Hematopoietic multipotent progenitor cell treated with erythropoietin and hydrocortisone succinate and interleukin-3 and kit ligand, for 17 days (in vitro differentiated cells): ENCODE measurements at regions not wholly inside any gene's neighbourhood (a gene's known extent, or its start where the extent isn't known, plus 50 kb on each side); places are given as distances from the start of the nearest gene placed in this dataset.

Experiments used
- DNase-seq: peaks from one replicate; pipeline ENCODE4 v3.0.0-alpha.2; 2015; ENCODE audit warnings: low spot score

DNA sequence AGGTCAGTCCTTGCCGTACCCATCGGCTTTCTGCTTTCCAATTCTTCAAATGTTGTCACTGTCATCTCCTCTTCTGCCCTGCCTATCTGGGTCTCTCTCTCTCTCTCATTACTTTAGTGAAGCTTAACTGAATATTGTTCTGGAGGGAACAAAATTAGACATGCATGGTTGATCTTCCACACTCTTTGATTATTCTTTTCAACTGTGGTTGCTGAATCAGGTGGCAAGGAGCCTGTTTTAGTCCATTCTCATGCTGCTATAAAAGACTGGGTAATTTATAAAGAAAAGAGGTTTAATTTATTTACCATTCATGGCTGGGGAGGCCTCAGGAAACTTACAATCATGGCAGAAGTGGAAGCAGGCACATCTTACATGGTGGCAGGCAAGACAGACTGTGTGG is 157.9 kb downstream of the ARL4C start:
- no peak for DNase-seq

DNA sequence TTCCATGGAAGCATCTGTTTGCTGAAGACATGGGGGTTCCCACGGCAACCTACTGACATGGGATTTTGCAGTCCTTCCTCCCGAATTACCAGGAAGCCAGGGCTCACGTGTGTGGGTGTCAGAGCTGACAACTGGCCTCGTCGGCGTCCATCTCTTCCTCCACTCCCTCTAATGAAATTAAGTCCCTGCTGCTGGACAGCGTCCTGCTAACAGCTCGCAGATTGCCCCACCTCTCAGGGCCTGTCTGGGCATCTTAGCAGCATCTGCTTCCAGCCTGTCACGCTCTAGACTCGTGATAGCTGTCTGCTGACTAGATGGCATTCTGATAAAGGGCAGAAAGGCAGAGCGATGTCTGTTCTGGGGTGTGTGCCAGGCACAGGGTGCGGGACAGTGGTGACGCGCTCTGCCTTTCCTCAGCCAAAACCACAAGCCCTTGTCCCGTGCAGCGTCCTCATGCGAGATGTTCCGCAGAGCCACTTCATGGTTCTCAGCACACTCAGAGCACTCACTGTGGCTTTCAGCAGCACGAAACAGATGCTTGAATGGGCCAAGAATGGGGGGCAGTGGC is 161.1 kb downstream of the ARL4C start:
- DNase-seq: no peak

DNA sequence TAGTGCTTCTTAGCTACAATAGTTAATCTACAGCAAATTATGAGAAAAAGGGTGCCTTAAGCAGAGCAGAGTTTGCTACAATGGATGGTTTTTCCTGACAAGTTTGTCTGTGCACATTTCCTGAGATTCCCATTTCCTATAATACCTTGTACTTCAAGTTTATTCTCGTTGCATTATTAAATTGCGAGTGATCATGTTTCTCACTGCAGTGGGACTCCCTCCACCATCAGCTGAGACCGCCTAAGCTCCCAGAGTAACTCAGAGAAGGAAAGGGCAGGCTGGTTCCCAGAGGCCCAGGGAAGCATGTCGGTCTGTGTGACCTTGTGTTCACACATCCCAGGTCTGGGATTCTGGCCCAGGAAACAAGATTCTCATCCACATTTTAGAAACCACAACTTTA is 162.1 kb downstream of the ARL4C start:
- no peak for DNase-seq

- no peak for DNase-seq
Measured at GRCh38 chr2:234334151-234334550, 162.7 kb downstream of the ARL4C start.

GRCh38 chr2:234333168-234334130 is 163.4 kb downstream of the ARL4C start:
- DNase-seq: no peak

- no peak for DNase-seq
Measured at GRCh38 chr2:234331966-234332365, 164.9 kb downstream of the ARL4C start.

GRCh38 chr2:234331566-234331965 is 165.3 kb downstream of the ARL4C start:
- DNase-seq: no peak

- DNase-seq: no peak
Measured at GRCh38 chr2:234330902-234331301, 166.0 kb downstream of the ARL4C start.

GRCh38 chr2:234329202-234329960 is 167.5 kb downstream of the ARL4C start:
- DNase-seq: no peak

DNA sequence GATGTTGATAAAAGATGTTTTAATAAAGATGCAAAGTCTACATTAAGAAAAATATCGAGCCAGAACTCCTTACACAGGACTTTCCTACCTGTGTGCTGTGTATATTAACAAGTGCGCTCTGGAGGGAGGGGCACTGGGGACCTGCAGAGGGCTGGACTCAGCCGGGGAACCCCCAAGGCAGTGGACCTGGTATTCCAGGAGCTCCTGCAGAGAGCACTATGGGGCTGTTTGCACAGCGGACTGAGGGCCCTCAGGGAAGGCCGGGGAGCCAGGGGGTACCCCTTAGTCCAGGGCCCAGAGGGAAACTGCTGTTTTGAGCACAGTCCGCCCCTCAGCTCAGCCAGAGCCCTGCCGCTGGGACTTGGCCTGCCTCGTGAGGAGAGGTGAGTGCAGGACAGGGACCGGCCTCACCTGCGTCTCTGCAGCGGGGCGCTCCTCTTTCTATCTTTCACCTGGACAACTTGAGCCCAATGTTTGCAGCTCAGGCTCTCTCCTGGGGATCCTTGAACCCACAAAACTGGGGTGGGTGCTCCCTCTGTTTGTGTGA is 168.4 kb downstream of the ARL4C start:
- DNase-seq: no peak

GRCh38 chr2:234326694-234327093 is 170.2 kb downstream of the ARL4C start:
- DNase-seq: no peak

DNA sequence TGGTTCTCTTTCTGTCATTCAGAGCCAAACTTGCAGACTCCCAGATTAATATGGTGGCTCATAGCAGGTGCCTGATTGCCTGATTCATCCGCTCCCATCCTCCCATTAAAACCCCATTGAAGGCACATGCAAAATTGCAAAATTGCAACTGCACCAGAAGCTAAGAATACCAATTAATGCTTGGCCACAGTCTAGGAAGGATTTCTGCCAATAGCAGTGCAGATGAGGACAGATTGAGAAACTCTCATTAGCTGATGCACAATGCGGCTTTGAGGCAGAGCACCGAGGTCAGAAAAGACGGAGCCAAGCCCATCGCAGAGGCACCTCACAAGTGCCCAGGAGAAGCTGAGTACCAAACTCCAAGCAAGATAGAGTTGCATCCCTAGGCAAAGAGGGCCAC is 172.8 kb downstream of the ARL4C start:
- no peak for DNase-seq

DNA sequence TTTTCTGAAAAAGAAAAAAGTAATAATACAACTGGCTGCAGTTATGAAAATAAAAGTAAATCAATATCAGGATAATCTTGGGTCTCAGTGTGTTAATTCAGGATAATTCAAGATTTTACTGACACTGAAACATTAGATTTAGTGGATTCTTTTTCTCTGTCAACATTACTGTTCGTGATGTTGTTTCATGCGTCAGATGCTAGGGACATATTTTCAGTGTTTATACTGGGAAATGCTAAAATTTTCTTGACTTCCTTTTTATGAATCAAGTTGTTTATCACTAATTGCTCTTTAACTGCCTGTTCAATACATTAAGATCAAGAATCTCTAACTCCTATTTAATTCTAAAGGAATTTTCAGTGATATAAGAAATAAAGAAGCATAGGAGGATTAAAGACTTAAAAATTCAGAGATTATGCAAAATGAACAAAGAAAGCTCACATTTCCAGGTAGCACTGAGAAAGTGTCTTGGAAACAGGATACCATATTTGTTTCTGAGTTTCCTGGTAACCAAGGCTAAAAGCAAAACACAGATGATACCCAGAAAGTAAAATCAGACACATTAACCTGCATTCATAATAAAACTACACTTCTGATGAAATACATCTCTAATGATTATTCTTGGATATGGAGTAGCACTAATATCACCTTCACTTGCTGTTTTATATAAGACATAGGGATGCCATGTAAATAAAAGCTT is 174.0 kb downstream of the ARL4C start:
- DNase-seq: no peak

GRCh38 chr2:234320066-234320465 is 176.8 kb downstream of the ARL4C start:
- no peak for DNase-seq

DNA sequence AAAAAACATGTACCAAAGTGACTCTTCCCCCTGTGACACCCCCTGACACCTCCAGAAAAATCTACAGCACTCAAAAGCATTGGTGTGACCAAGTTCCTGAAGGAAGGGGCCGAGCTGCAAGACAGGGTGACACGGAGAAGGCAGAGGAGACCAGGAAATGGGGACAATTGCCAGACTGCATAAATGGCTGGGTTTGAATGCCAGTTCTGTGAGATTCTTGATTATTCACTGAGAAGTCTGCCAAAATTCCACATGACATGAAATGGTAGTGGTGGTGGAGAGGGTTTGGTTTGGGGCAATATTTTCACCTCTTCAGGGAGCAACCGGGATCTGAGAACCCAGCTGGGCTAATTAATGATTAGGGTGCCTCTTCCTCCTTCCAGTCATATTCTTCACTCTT is 178.5 kb downstream of the ARL4C start:
- no peak for DNase-seq

- no peak for DNase-seq
Measured at GRCh38 chr2:234313558-234313957, 183.3 kb downstream of the ARL4C start.

- no peak for DNase-seq
Measured at GRCh38 chr2:234310166-234310565, 186.7 kb downstream of the ARL4C start.

GRCh38 chr2:234309431-234309830 is 187.4 kb downstream of the ARL4C start:
- DNase-seq: no peak

DNA sequence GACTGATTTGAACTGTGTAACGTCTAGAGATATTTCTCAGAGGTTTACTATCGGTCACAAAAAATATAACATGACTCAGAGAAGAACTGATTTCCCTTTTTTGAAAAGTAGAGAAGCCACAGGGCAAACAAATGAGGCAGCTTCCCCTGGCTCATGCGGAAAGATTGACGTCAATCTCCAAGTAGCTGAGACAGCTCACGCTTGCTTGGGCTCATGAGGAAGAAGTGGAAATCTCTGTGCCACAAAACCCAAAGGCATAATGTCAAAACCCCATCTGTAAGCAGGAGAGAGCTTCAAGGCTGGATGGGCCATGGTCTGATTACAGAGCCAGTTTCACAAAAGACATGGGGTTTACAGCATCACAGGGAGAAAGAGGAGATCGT is 188.1 kb downstream of the ARL4C start:
- no peak for DNase-seq

DNA sequence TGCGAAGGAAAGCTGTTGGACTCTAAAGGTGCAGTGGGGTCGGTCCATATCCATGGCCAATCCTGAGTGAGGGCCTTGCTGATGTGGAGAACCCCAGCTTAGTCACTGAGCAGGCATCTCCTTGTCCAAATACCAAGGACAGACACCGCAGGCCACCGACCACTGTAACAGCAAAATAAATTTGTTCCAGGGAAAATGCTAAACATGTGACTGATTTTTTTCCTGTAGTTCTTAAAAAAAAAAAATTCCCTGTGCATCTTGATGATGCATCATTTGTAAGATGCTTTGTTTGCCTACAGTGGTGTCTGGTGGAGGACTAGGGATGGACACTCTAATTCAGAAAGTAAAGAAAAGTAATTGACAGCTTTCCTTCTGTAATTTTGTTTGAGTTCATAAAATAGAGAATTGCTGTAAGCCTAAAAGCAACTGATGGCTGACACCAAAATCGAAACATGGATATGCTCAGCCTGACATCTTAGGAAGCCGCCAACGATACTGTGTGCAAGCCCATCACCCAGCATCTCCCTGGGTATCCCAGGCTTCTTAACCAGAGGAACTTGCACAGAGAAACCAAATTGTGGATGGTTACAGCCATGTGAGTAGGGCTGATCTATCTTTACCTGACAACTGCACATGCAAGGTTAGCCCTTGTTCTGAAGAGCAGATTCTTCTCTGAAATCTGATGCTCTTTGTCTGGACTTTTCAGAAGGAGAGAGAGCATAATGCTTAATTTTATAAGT is 188.6 kb downstream of the ARL4C start:
- DNase-seq: no peak

GRCh38 chr2:234307322-234307961 is 189.4 kb downstream of the ARL4C start:
- DNase-seq: no peak
